ENCODE measurements at regions not wholly inside any gene's neighbourhood (a gene's known extent, or its start where the extent isn't known, plus 50 kb on each side); places are given as distances from the start of the nearest gene placed in this dataset.

GRCh38 chr10:9275861-9276260 is 1221.4 kb downstream of the GATA3 start:
- Mint-ChIP-seq H3K9me3 (peaks cover 8% of the 10 kb centered on the region), H3K36me3 (ENCODE audit: low read depth) (no peaks in the 10 kb centered on the region), H3K27ac (no peak overlapping the region), H3K4me1 (no peaks in the 10 kb centered on the region), H3K27me3 (ENCODE audit: low read depth, poor library complexity) (no peaks in the 10 kb centered on the region), H3K4me3 (no peak overlapping the region)
- no peak for DNase-seq
- no peak for TF ChIP-seq CTCF (IDR thresholded peaks at IDR 0.05)

- Mint-ChIP-seq H3K9me3 (no peaks in the 10 kb centered on the region), H3K27ac (no peak overlapping the region), H3K4me3 (no peak overlapping the region), H3K27me3 (ENCODE audit: low read depth, poor library complexity) (peaks cover 12% of the 10 kb centered on the region), H3K4me1 (no peaks in the 10 kb centered on the region), H3K36me3 (ENCODE audit: low read depth) (no peaks in the 10 kb centered on the region)
- TF ChIP-seq CTCF (IDR thresholded peaks at IDR 0.05) = no peak
- no peak for DNase-seq
Observed at GRCh38 chr10:9285690-9286089, 1231.2 kb downstream of the GATA3 start.

GRCh38 chr10:9289811-9290210 is 1235.3 kb downstream of the GATA3 start:
- no peaks in the 10 kb centered on the region for H3K36me3 Mint-ChIP-seq (ENCODE audit: low read depth)
- DNase-seq = no peak
- no peak overlapping the region for H3K4me3 Mint-ChIP-seq
- no peaks in the 10 kb centered on the region for H3K9me3 Mint-ChIP-seq
- TF ChIP-seq CTCF (IDR thresholded peaks at IDR 0.05) = no peak
- H3K27me3 Mint-ChIP-seq (ENCODE audit: low read depth, poor library complexity) = peaks cover 10% of the 10 kb centered on the region
- H3K4me1 Mint-ChIP-seq = no peaks in the 10 kb centered on the region
- no peak overlapping the region for H3K27ac Mint-ChIP-seq

GRCh38 chr10:9291081-9291480 is 1236.6 kb downstream of the GATA3 start:
- H3K27ac Mint-ChIP-seq = no peak overlapping the region
- H3K9me3 Mint-ChIP-seq = no peaks in the 10 kb centered on the region
- H3K4me3 Mint-ChIP-seq = no peak overlapping the region
- H3K4me1 Mint-ChIP-seq = no peaks in the 10 kb centered on the region
- H3K36me3 Mint-ChIP-seq (ENCODE audit: low read depth) = no peaks in the 10 kb centered on the region
- peaks cover 10% of the 10 kb centered on the region for H3K27me3 Mint-ChIP-seq (ENCODE audit: low read depth, poor library complexity)
- DNase-seq = no peak
- no peak for TF ChIP-seq CTCF (IDR thresholded peaks at IDR 0.05)

- TF ChIP-seq CTCF (IDR thresholded peaks at IDR 0.05) = no peak
- Mint-ChIP-seq H3K4me3 (no peak overlapping the region), H3K4me1 (no peaks in the 10 kb centered on the region), H3K27ac (no peak overlapping the region), H3K36me3 (ENCODE audit: low read depth) (no peaks in the 10 kb centered on the region), H3K9me3 (no peaks in the 10 kb centered on the region), H3K27me3 (ENCODE audit: low read depth, poor library complexity) (peaks cover 8% of the 10 kb centered on the region)
- DNase-seq = no peak
Observed at GRCh38 chr10:9294132-9294663, 1239.7 kb downstream of the GATA3 start.

GRCh38 chr10:9294865-9295264 is 1240.4 kb downstream of the GATA3 start:
- Mint-ChIP-seq H3K36me3 (ENCODE audit: low read depth) (no peaks in the 10 kb centered on the region), H3K4me3 (no peak overlapping the region), H3K27me3 (ENCODE audit: low read depth, poor library complexity) (peaks cover 8% of the 10 kb centered on the region), H3K4me1 (no peaks in the 10 kb centered on the region), H3K9me3 (no peaks in the 10 kb centered on the region), H3K27ac (no peak overlapping the region)
- DNase-seq = no peak
- no peak for TF ChIP-seq CTCF (IDR thresholded peaks at IDR 0.05)

All from nephron progenitor cell (in vitro differentiated cells).